Heart left ventricle (tissue), 16 donors: ENCODE measurements at regions not wholly inside any gene's neighbourhood (a gene's known extent, or its start where the extent isn't known, plus 50 kb on each side); places are given as distances from the start of the nearest gene placed in this dataset.

Experiments
- ATAC-seq, 4 donors: fragments of 200-7000 bp; cut with Tn5 transposase; one replicate each; pipeline ENCODE4 v1.9.1; 2020 to 2022; ENCODE audit warnings: moderate library complexity in 4 of 4, mild to moderate bottlenecking in 3 of 4, moderate number of reproducible peaks in 1 of 4
- DNase-seq, 5 donors: peaks; one replicate each; pipeline ENCODE4 v3.0.0-alpha.2; 2020
- H3K27ac ChIP-seq, 12 donors: fragments of 200-600 bp; sonication (generic) in 4 of 12; one replicate each; pipeline versions ENCODE4 v1.5.0 to v1.8.0; 2016 to 2022; ENCODE audit warnings: mild to moderate bottlenecking in 2 of 12
- H3K27me3 ChIP-seq, 9 donors: fragments of 200-600 bp; sonication (generic) in 2 of 9; one replicate each; pipeline versions ENCODE4 v1.5.1 to v1.8.0; 2016 to 2022; ENCODE audit warnings: mild to moderate bottlenecking in 3 of 9
- H3K36me3 ChIP-seq, 9 donors: fragments of 200-600 bp; sonication (generic) in 2 of 9; one replicate each; pipeline versions ENCODE4 v1.5.0 to v1.8.0; 2018 to 2022; ENCODE audit warnings: mild to moderate bottlenecking in 2 of 9
- H3K4me1 ChIP-seq, 12 donors: fragments of 200-600 bp; sonication (generic) in 4 of 12; one replicate each; pipeline versions ENCODE4 v1.5.0 to v1.8.0; 2016 to 2022; ENCODE audit warnings: mild to moderate bottlenecking in 3 of 12
- H3K4me3 ChIP-seq, 12 donors: fragments of 200-600 bp; sonication (generic) in 4 of 12; one replicate each; pipeline versions ENCODE4 v1.5.0 to v1.8.0; 2017 to 2022; ENCODE audit warnings: mild to moderate bottlenecking in 9 of 12, moderate library complexity in 4 of 12
- H3K9me3 ChIP-seq, 12 donors: fragments of 200-600 bp; sonication (generic) in 4 of 12; one replicate each; pipeline versions ENCODE4 v1.5.0 to v1.8.0; 2016 to 2022; ENCODE audit warnings: mild to moderate bottlenecking in 1 of 12
- POLR2A ChIP-seq, 2 donors: fragments of 450-650 bp; IDR thresholded peaks; one replicate each; pipeline ENCODE4 v1.6.1; 2017; ENCODE audit warnings: antibody characterized with exemption in 2 of 2, mild to moderate bottlenecking in 2 of 2, moderate library complexity in 2 of 2
- WGBS, 4 donors: extraction: QIAGEN DNeasy Blood & Tissue Kit in 2 of 4; methylation state at CpG; one replicate each; pipeline versions ENCODE4 v1.1.5 to v1.1.7; 2013 to 2018; 5-methylcytosine and 5-hydroxymethylcytosine counted together
- intact Hi-C, 10 donors: fragments of 100-400 bp; cut with DNase I; formaldehyde crosslinking; loops; one replicate each; pipeline versions ENCODE4 v1.11.1 to v1.14.2; 2022
- TF ChIP-seq, protein P1 (sequence below), 12 donors: fragments of 200-600 bp; sonication (generic) in 4 of 12; IDR thresholded peaks; one replicate each; pipeline versions ENCODE4 v1.5.0 to v1.8.0; 2018 to 2022; ENCODE audit warnings: antibody characterized with exemption in 12 of 12, mild to moderate bottlenecking in 5 of 12
- donor health status: ischemic (EF 13 %, LVEDD 7.1; RV severe dilation, severe dysfunction).
- donor health status: healthy with polysubstance abuse.
- donor health status: DM: no; HTN: yes; CAD: no.
- donor health status: DM: no; HTN: no; CAD: no.
- donor health status: ischemic (EF 25% LVEDD 6.9; RV normal size, moderate dysfunction).
- donor health status: ischemic (EF 25% LVEDD 5.7; RV mildly dilated, moderate dysfunction).
- donor health status: healthy.
- donor health status: DM: yes; HTN: yes; CAD: no.
- donor health status: ischemic (EF 35%, LVEDD 5.7; RV mildly dilated, moderate dysfunction).
- donor health status: nonischemic (EF 11% LVEDD 7.7; RV severe dilation, severe dysfunction).
- donor health status: DM: yes; HTN: yes; CAD: no.
- donor health status: PGD.
- donor health status: ischemic (EF 29% LVEDD 5.4; RV normal size, mild dysfunction).
- donor health status: nonischemic (EF 23%, LVEDD 6.1; RV moderate dilation, normal function).

GRCh38 chr5:11963227-11963626 lies 59.0 kb upstream of the CTNND2 start:
- intact Hi-C loops, result no loop called here
- WGBS, 4 donors, result 90 to 93% (median 91%) methylated on average over 3 of the region's 3 CpGs
- no peak overlapping the region for H3K4me3 ChIP-seq
- no peak for ATAC-seq
- TF ChIP-seq POLR2A (IDR thresholded peaks at IDR 0.05), result no peak
- TF ChIP-seq, protein P1, sequence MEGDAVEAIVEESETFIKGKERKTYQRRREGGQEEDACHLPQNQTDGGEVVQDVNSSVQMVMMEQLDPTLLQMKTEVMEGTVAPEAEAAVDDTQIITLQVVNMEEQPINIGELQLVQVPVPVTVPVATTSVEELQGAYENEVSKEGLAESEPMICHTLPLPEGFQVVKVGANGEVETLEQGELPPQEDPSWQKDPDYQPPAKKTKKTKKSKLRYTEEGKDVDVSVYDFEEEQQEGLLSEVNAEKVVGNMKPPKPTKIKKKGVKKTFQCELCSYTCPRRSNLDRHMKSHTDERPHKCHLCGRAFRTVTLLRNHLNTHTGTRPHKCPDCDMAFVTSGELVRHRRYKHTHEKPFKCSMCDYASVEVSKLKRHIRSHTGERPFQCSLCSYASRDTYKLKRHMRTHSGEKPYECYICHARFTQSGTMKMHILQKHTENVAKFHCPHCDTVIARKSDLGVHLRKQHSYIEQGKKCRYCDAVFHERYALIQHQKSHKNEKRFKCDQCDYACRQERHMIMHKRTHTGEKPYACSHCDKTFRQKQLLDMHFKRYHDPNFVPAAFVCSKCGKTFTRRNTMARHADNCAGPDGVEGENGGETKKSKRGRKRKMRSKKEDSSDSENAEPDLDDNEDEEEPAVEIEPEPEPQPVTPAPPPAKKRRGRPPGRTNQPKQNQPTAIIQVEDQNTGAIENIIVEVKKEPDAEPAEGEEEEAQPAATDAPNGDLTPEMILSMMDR (IDR thresholded peaks at IDR 0.05), result no peak
- no peaks in the 10 kb centered on the region for H3K36me3 ChIP-seq
- DNase-seq, result no peak
- no peak overlapping the region for H3K27ac ChIP-seq
- no peaks in the 10 kb centered on the region for H3K9me3 ChIP-seq
- H3K4me1 ChIP-seq, result no peaks in the 10 kb centered on the region
- H3K27me3 ChIP-seq, result no peaks in the 10 kb centered on the region

GRCh38 chr5:11962122-11962521 lies 57.9 kb upstream of the CTNND2 start:
- TF ChIP-seq, protein P1 (IDR thresholded peaks at IDR 0.05), result no peak
- no peak for TF ChIP-seq POLR2A (IDR thresholded peaks at IDR 0.05)
- no peaks in the 10 kb centered on the region for H3K4me1 ChIP-seq
- H3K27me3 ChIP-seq, result no peaks in the 10 kb centered on the region
- H3K9me3 ChIP-seq, result no peaks in the 10 kb centered on the region
- no peak for ATAC-seq
- intact Hi-C loops, result no loop called here
- no peak overlapping the region for H3K27ac ChIP-seq
- no peak overlapping the region for H3K4me3 ChIP-seq
- 34 to 46% (median 44%) methylated on average over 4 of the region's 4 CpGs for WGBS, 4 donors
- H3K36me3 ChIP-seq, result no peaks in the 10 kb centered on the region
- no peak for DNase-seq

DNA sequence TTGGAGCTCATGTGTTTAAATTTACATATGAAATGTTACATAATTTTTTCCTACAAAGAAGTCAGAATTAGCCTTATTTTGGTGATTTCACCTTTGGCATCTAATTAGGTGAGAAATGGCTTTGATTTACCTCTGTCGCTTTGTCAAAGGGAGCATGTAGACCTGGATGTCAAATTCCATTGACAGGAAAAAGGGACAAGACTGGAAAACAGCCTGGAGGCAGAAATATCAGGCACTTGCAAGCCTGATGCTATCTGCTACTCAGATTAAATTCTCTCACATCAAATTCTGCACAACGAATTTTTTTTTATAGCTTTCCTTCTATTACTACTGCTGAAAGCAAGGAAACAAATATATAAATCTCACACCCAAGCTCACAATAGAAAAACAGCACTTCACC lies 54.1 kb upstream of the CTNND2 start:
- Histone ChIP-seq H3K36me3 (no peaks in the 10 kb centered on the region), H3K9me3 (no peaks in the 10 kb centered on the region), H3K27ac (no peak overlapping the region), H3K27me3 (no peaks in the 10 kb centered on the region), H3K4me3 (no peak overlapping the region), H3K4me1 (no peaks in the 10 kb centered on the region)
- no peak for DNase-seq
- ATAC-seq, result no peak
- intact Hi-C loops, result no loop called here
- WGBS, 4 donors, result 45 to 55% (median 51%) methylated on average over 2 of the region's 2 CpGs
- TF ChIP-seq, protein P1 (IDR thresholded peaks at IDR 0.05), result no peak
- no peak for TF ChIP-seq POLR2A (IDR thresholded peaks at IDR 0.05)

GRCh38 chr5:11955331-11955730 lies 51.1 kb upstream of the CTNND2 start:
- H3K36me3 ChIP-seq, result no peaks in the 10 kb centered on the region
- ATAC-seq, result no peak
- TF ChIP-seq POLR2A (IDR thresholded peaks at IDR 0.05), result no peak
- TF ChIP-seq, protein P1 (IDR thresholded peaks at IDR 0.05), result no peak
- DNase-seq, result no peak
- intact Hi-C loops, result no loop called here
- H3K4me1 ChIP-seq, result no peaks in the 10 kb centered on the region
- no peak overlapping the region for H3K4me3 ChIP-seq
- no peaks in the 10 kb centered on the region for H3K27me3 ChIP-seq
- H3K9me3 ChIP-seq, result no peaks in the 10 kb centered on the region
- no peak overlapping the region for H3K27ac ChIP-seq
